K562 (cell line): ENCODE measurements at regions not wholly inside any gene's neighbourhood (a gene's known extent, or its start where the extent isn't known, plus 50 kb on each side); places are given as distances from the start of the nearest gene placed in this dataset.

Experiments used
- ATAC-seq: fragments of 200-7000 bp; cut with Tn5 transposase; 3 replicates; pipeline ENCODE4 v1.9.1; 2020; ENCODE audit warnings: moderate library complexity
- BruUV-seq: library from RNA; stranded (reverse); fragments of 400-500 nt; replicated peaks from 2 replicates; lab custom pipeline; 2021; lab: Mats Ljungman, UMichigan
- CTCF ChIA-PET: fragments of 300-600 bp; formaldehyde crosslinking; extraction: SDS; loops from one replicate; lab custom pipeline; 2021; ENCODE audit warnings: low intra/inter-chr PET ratio; lab: Yijun Ruan, JAX
- POLR2A ChIA-PET: fragments of 300-600, 350-650 bp; sonication (Branson Sonifier 250); formaldehyde crosslinking; extraction: SDS; loops from one replicate; lab custom pipeline; 2021; ENCODE audit warnings: antibody characterized with exemption, inconsistent platforms; lab: Yijun Ruan, JAX
- DNase-seq, 4 experiments: peaks; one replicate each; pipeline versions ENCODE4 v3.0.0 to v3.0.0-alpha.2; 2011 to 2018; ENCODE audit warnings: low spot score in 3 of 4, mixed read lengths in 3 of 4; ENCODE audit errors: extremely low read depth in 1 of 4
- FAIRE-seq: peaks from 2 replicates; lab custom pipeline; 2011; peaks lifted over from hg19 to GRCh38; lab: Jason Lieb, UNC
- H2AFZ ChIP-seq: 2 replicates; pipeline ENCODE4 v1.6.0; 2011; ENCODE audit warnings: low read depth, low read length, control low read depth, inconsistent platforms
- H3K27ac ChIP-seq: fragments of 200-600 bp; 3 replicates; pipeline ENCODE4 v1.8.0; 2011; ENCODE audit warnings: low read depth, mild to moderate bottlenecking, control low read depth, inconsistent platforms, low read length, moderate library complexity, mixed read lengths; ENCODE audit errors: extremely low read depth
- H3K27me3 ChIP-seq, 2 experiments: fragments of 300-600 bp in 1 of 2; 2 replicates in 1 of 2; 3 replicates in 1 of 2; pipeline versions ENCODE4 v1.6.0 to v1.8.0; 2011; ENCODE audit warnings: inconsistent platforms in 2 of 2, low read length in 2 of 2, mild to moderate bottlenecking in 1 of 2, mixed read lengths in 1 of 2, moderate library complexity in 1 of 2; ENCODE audit not compliant: control insufficient read depth in 2 of 2, insufficient read depth in 2 of 2
- H3K36me3 ChIP-seq: fragments of 300-600 bp; 3 replicates; pipeline ENCODE4 v1.8.0; 2011; ENCODE audit warnings: mild to moderate bottlenecking, low read length, inconsistent platforms; ENCODE audit not compliant: control insufficient read depth, insufficient read depth
- H3K4me1 ChIP-seq, 2 experiments: fragments of 200-600 bp in 1 of 2; replicated peaks in 1 of 2; 2 replicates in 1 of 2; 3 replicates in 1 of 2; pipeline versions ENCODE4 v1.5.1 to v1.8.0; 2011; ENCODE audit warnings: inconsistent platforms in 2 of 2, low read length in 2 of 2, mild to moderate bottlenecking in 1 of 2, mixed read lengths in 1 of 2, moderate library complexity in 1 of 2; ENCODE audit not compliant: control insufficient read depth in 2 of 2, insufficient read depth in 2 of 2
- H3K4me2 ChIP-seq: 2 replicates; pipeline ENCODE4 v1.6.1; 2011; ENCODE audit warnings: low read length, control low read depth, inconsistent platforms, mixed read lengths; ENCODE audit not compliant: insufficient read depth
- H3K4me3 ChIP-seq: fragments of 200-600 bp; sonication (generic), shearing (Covaris generic); 2 replicates; pipeline ENCODE4 v1.5.1; 2016; ENCODE audit warnings: control low read depth, inconsistent platforms
- H3K79me2 ChIP-seq: fragments of 200-600 bp; 3 replicates; pipeline ENCODE4 v1.8.0; 2011; ENCODE audit warnings: low read length, inconsistent platforms; ENCODE audit not compliant: control insufficient read depth, insufficient read depth
- H3K9ac ChIP-seq, 2 experiments: 2 replicates each; pipeline versions ENCODE4 v1.6.0 to v1.6.1; 2011; ENCODE audit warnings: low read depth in 2 of 2, low read length in 2 of 2, control low read depth in 1 of 2, inconsistent platforms in 1 of 2, mild to moderate bottlenecking in 1 of 2, mixed read lengths in 1 of 2; ENCODE audit not compliant: insufficient read depth in 1 of 2
- H3K9me1 ChIP-seq: one replicate; pipeline ENCODE4 v1.6.0; 2011; ENCODE audit warnings: inconsistent platforms, mild to moderate bottlenecking, low read length, moderate library complexity; ENCODE audit not compliant: control insufficient read depth, insufficient read depth
- H3K9me3 ChIP-seq: replicated peaks from 2 replicates; pipeline ENCODE4 v1.5.1; 2011; ENCODE audit warnings: low read depth, low read length, inconsistent platforms; ENCODE audit not compliant: control insufficient read depth, insufficient read depth
- H4K20me1 ChIP-seq: replicated peaks from 2 replicates; pipeline ENCODE4 v1.6.1; 2011; ENCODE audit warnings: low read length, inconsistent platforms, mixed read lengths; ENCODE audit not compliant: control insufficient read depth, insufficient read depth
- BRD9 ChIP-seq: fragments of 450-650 bp; IDR thresholded peaks from 2 replicates; pipeline ENCODE4 v1.6.1; 2018; ENCODE audit warnings: low read depth; ENCODE audit not compliant: partially characterized antibody
- DDX20 ChIP-seq: fragments of 450-650 bp; IDR thresholded peaks from 2 replicates; pipeline ENCODE4 v1.6.1; 2016; ENCODE audit warnings: missing genetic modification characterization, low read depth, mild to moderate bottlenecking, missing compliant biosample characterization, moderate library complexity
- KAT8 ChIP-seq: fragments of 450-650 bp; IDR thresholded peaks from 2 replicates; pipeline ENCODE4 v1.6.1; 2016; ENCODE audit warnings: low read depth, mild to moderate bottlenecking
- NCOA1 ChIP-seq: fragments of 450-650 bp; IDR thresholded peaks from 2 replicates; pipeline ENCODE4 v1.6.1; 2016; ENCODE audit warnings: low read depth
- SPI1 ChIP-seq: IDR thresholded peaks from 2 replicates; pipeline ENCODE4 v1.6.1; 2011; ENCODE audit warnings: low read depth, low read length, control low read depth, borderline replicate concordance
- ZBTB33 ChIP-seq: sonication (generic); formaldehyde crosslinking; IDR thresholded peaks from 2 replicates; pipeline ENCODE4 v1.8.1; 2023; ENCODE audit warnings: mild to moderate bottlenecking, missing genetic modification reagents
- ZNF184 ChIP-seq: sonication (generic); formaldehyde crosslinking; IDR thresholded peaks from 2 replicates; pipeline ENCODE4 v1.5.0; 2020; ENCODE audit warnings: missing genetic modification reagents
- ZNF23 ChIP-seq: fragments of 250-450 bp; sonication (Bioruptor Pico); IDR thresholded peaks from 2 replicates; pipeline ENCODE4 v1.4.0; 2020; ENCODE audit warnings: mild to moderate bottlenecking
- WGBS: fragments of 100-300 bp; shearing (Covaris generic); methylation state at CpG from one replicate; pipeline ENCODE4 v1.1.6; 2016; ENCODE audit warnings: low coverage, mixed read lengths; ENCODE audit not compliant: insufficient coverage; ENCODE audit errors: missing lambda C conversion rate; 5-methylcytosine and 5-hydroxymethylcytosine counted together
- in situ Hi-C: fragments of 300-500 bp; cut with MboI; formaldehyde crosslinking; loops from 4 replicates; pipeline ENCODE4 v1.15.0; 2018; ENCODE audit warnings: inconsistent platforms, mixed read lengths
- intact Hi-C: fragments of 100-400 bp; cut with micrococcal nuclease; formaldehyde crosslinking; loops from 2 replicates; pipeline ENCODE4 v1.14.2; 2022

- no peak for TF ChIP-seq ZBTB33 (CRISPR knock-in tag)
- no peak for TF ChIP-seq KAT8
- TF ChIP-seq BRD9: no peak
- TF ChIP-seq ZNF23 (CRISPR knock-in tag): no peak
- no peak for TF ChIP-seq NCOA1
- TF ChIP-seq SPI1: no peak
- no peak for TF ChIP-seq DDX20 (tag)
- TF ChIP-seq ZNF184 (CRISPR knock-in tag): no peak
- Histone ChIP-seq H3K27ac (no peak overlapping the region), H3K4me3 (no peak overlapping the region), H3K9me3 (no peaks in the 10 kb centered on the region), H3K27me3 (peaks cover 35 to 73% of the 10 kb centered on the region in 2 experiments), H3K9me1 (no peaks in the 10 kb centered on the region), H3K79me2 (no peaks in the 10 kb centered on the region), H3K4me1 (peaks cover 0 to 5% of the 10 kb centered on the region in 2 experiments; a peak in 1 of 5 replicates), H2AFZ (no peak overlapping the region), H3K9ac (no peak overlapping the region), H4K20me1 (0 out of 2 replicates have a peak, but pooled peaks cover 7% of the 10 kb centered on the region), H3K36me3 (no peaks in the 10 kb centered on the region), H3K4me2 (no peak overlapping the region)
- FAIRE-seq (no peak), ATAC-seq (no peak), DNase-seq (no peak)
- ChIA-PET CTCF (no interaction called here), POLR2A (interaction anchor here (0.6 kb wide), 1 partner anchor 1017 kb away, joined by 3 read pairs; no protein-coding TSS in a partner anchor)
- no TSS peak for BruUV-seq
- whole genome bisulfite sequencing: under 1% methylated on average over 11 of the region's 11 CpGs
- in situ Hi-C loops (no loop called here), intact Hi-C loops (no loop called here)
These were observed 69.3 kb upstream of the SNTG2 start for GRCh38 chr2:881204-881918.
